Epidermal melanocyte (primary cell): ENCODE measurements at regions not wholly inside any gene's neighbourhood (a gene's known extent, or its start where the extent isn't known, plus 50 kb on each side); places are given as distances from the start of the nearest gene placed in this dataset.
"Not testable (repeated sequence)": the region's sequence is repeated elsewhere in the genome, so short reads cannot be mapped to it uniquely, and the experiment has no call there.

ENCODE experiments used
- DNase-seq: peaks from one replicate; pipeline ENCODE4 v3.0.0; 2011; ENCODE audit warnings: low spot score; ENCODE audit not compliant: insufficient read length

GRCh38 chr22:11351181-11351580, 4176.8 kb upstream of the OR11H1 start:
- not testable (repeated sequence) for DNase-seq

GRCh38 chr22:11352287-11352686, 4175.7 kb upstream of the OR11H1 start:
- not testable (repeated sequence) for DNase-seq

- DNase-seq, result no peak
Measured at GRCh38 chr22:11360632-11361031, 4167.4 kb upstream of the OR11H1 start.

- DNase-seq, result not testable (repeated sequence)
Measured at GRCh38 chr22:11361496-11361895, 4166.5 kb upstream of the OR11H1 start.

DNA sequence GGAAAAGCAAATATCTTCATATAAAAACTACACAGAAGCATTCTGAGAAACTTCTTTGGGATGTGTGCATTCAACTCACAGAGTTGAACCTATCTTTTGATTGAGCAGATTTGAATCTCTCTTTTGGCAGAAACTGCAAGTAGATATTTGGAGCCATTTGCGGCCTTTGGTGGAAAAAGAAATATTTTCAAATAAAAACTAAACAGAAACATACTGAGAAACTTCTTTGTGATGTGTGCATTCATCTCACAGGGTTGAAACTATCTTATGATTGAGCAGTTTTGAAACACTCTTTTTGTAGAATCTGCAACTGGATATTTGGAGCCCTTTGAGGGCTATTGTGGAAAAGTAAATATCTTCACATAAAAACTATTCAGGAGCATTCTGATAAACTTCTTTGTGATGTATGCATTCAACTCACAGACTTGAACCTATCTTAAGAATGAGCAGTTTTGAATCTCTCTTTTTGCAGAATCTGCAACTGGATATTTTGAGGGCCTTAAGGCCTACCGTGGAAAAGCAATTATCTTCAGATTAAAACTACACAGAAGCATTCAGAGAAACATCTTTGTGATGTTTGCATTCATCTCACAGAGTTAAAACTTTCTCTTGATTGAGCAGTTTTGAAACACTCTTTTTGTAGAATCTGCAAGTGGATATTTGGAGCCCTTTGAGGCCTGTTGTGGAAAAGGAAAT, 4158.2 kb upstream of the OR11H1 start:
- not testable (repeated sequence) for DNase-seq

GRCh38 chr22:11370311-11370710, 4157.7 kb upstream of the OR11H1 start:
- DNase-seq, result not testable (repeated sequence)
